Cerebellar cortex (tissue), 1 donor: ENCODE measurements at regions not wholly inside any gene's neighbourhood (a gene's known extent, or its start where the extent isn't known, plus 50 kb on each side); places are given as distances from the start of the nearest gene placed in this dataset.

Experiments
- DNase-seq: peaks from one replicate; pipeline ENCODE4 v3.0.0-alpha.2; 2015; ENCODE audit warnings: low spot score

- no peak for DNase-seq
Observed at GRCh38 chr6:139638179-139638941, 263.9 kb upstream of the CITED2 start.

GRCh38 chr6:139637766-139638165 is 263.3 kb upstream of the CITED2 start:
- no peak for DNase-seq

- no peak for DNase-seq
Observed at GRCh38 chr6:139636391-139636790, 261.9 kb upstream of the CITED2 start.

- no peak for DNase-seq
Observed at GRCh38 chr6:139635401-139636130, 261.1 kb upstream of the CITED2 start.

- DNase-seq = no peak
Observed at GRCh38 chr6:139632840-139633239, 258.4 kb upstream of the CITED2 start.

GRCh38 chr6:139628270-139628669 is 253.8 kb upstream of the CITED2 start:
- no peak for DNase-seq

- no peak for DNase-seq
Observed at GRCh38 chr6:139627091-139627490, 252.6 kb upstream of the CITED2 start.

- no peak for DNase-seq
Observed at GRCh38 chr6:139625998-139626975, 251.8 kb upstream of the CITED2 start.

GRCh38 chr6:139625081-139625939 is 250.9 kb upstream of the CITED2 start:
- no peak for DNase-seq

GRCh38 chr6:139623372-139623771 is 248.9 kb upstream of the CITED2 start:
- DNase-seq = no peak

- DNase-seq = no peak
Observed at GRCh38 chr6:139613496-139613895, 239.0 kb upstream of the CITED2 start.

GRCh38 chr6:139612135-139612465 is 237.7 kb upstream of the CITED2 start:
- no peak for DNase-seq

GRCh38 chr6:139611327-139612134 is 237.1 kb upstream of the CITED2 start:
- DNase-seq = no peak

- DNase-seq = no peak
Observed at GRCh38 chr6:139608466-139609261, 234.2 kb upstream of the CITED2 start.

GRCh38 chr6:139605350-139605749 is 230.9 kb upstream of the CITED2 start:
- DNase-seq = no peak

- DNase-seq = no peak
Observed at GRCh38 chr6:139603581-139603980, 229.1 kb upstream of the CITED2 start.

- DNase-seq = no peak
Observed at GRCh38 chr6:139602577-139602976, 228.1 kb upstream of the CITED2 start.

- no peak for DNase-seq
Observed at GRCh38 chr6:139600919-139601475, 226.5 kb upstream of the CITED2 start.

GRCh38 chr6:139600343-139600742 is 225.9 kb upstream of the CITED2 start:
- DNase-seq = no peak
